Choroid plexus epithelial cell (primary cell): ENCODE measurements at regions not wholly inside any gene's neighbourhood (a gene's known extent, or its start where the extent isn't known, plus 50 kb on each side); places are given as distances from the start of the nearest gene placed in this dataset.

Experiments used
- DNase-seq: peaks from one replicate; pipeline ENCODE4 v3.0.0-alpha.2; 2010; ENCODE audit warnings: low read depth
- H3K4me3 ChIP-seq: 2 replicates; pipeline ENCODE4 v1.5.1; 2011; ENCODE audit warnings: low read depth, mild to moderate bottlenecking, control low read depth, low read length, moderate library complexity
- CTCF ChIP-seq: conservative IDR thresholded peaks from 2 replicates; pipeline ENCODE4 v1.5.1; 2011; ENCODE audit warnings: low read depth, mild to moderate bottlenecking, control low read depth, inconsistent platforms, low read length, moderate library complexity

- DNase-seq, result no peak
- TF ChIP-seq CTCF, result no peak
- H3K4me3 ChIP-seq, result no peak overlapping the region
Observed at GRCh38 chr19:5235458-5236219, 105.0 kb downstream of the PTPRS start.

GRCh38 chr19:5234412-5234811 lies 106.2 kb downstream of the PTPRS start:
- DNase-seq, result no peak
- no peak for TF ChIP-seq CTCF
- H3K4me3 ChIP-seq, result no peak overlapping the region

- DNase-seq, result no peak
- no peak for TF ChIP-seq CTCF
- H3K4me3 ChIP-seq, result no peak overlapping the region
Observed at GRCh38 chr19:5232798-5233505, 107.7 kb downstream of the PTPRS start.

GRCh38 chr19:5231857-5232678 lies 108.5 kb downstream of the PTPRS start:
- no peak for TF ChIP-seq CTCF
- no peak for DNase-seq
- no peak overlapping the region for H3K4me3 ChIP-seq

GRCh38 chr19:5230730-5231555 lies 109.7 kb downstream of the PTPRS start:
- H3K4me3 ChIP-seq, result no peak overlapping the region
- no peak for DNase-seq
- TF ChIP-seq CTCF, result no peak

- H3K4me3 ChIP-seq, result no peak overlapping the region
- no peak for DNase-seq
- TF ChIP-seq CTCF, result no peak
Observed at GRCh38 chr19:5229778-5230335, 110.8 kb downstream of the PTPRS start.
